Mesenchymal stem cell (in vitro differentiated cells and primary cell): ENCODE measurements at regions not wholly inside any gene's neighbourhood (a gene's known extent, or its start where the extent isn't known, plus 50 kb on each side); places are given as distances from the start of the nearest gene placed in this dataset.

Experiments used
- DNase-seq: peaks from one replicate; pipeline ENCODE4 v3.0.0-alpha.2; 2013
- H2AFZ ChIP-seq: one replicate; pipeline ENCODE4 v1.6.1; 2013; ENCODE audit warnings: low read depth, mild to moderate bottlenecking, control low read depth, inconsistent platforms, low read length, moderate library complexity
- H2AK5ac ChIP-seq: 2 replicates; pipeline ENCODE4 v1.6.1; 2013; ENCODE audit warnings: low read length, moderate library complexity, mild to moderate bottlenecking, inconsistent platforms; ENCODE audit not compliant: severe bottlenecking
- H2BK120ac ChIP-seq: one replicate; pipeline ENCODE4 v1.6.1; 2013; ENCODE audit warnings: low read depth, mild to moderate bottlenecking, inconsistent platforms, low read length, moderate library complexity
- H2BK12ac ChIP-seq, 2 experiments: one replicate each; pipeline ENCODE4 v1.6.1; 2013; ENCODE audit warnings: inconsistent platforms in 2 of 2, low read length in 2 of 2, mild to moderate bottlenecking in 2 of 2, moderate library complexity in 2 of 2, control low read depth in 1 of 2
- H2BK15ac ChIP-seq: one replicate; pipeline ENCODE4 v1.6.1; 2013; ENCODE audit warnings: mild to moderate bottlenecking, low read depth, inconsistent platforms; ENCODE audit not compliant: poor library complexity, severe bottlenecking
- H2BK5ac ChIP-seq: 2 replicates; pipeline ENCODE4 v1.6.1; 2013; ENCODE audit warnings: low read depth, mild to moderate bottlenecking, low read length, control low read depth, inconsistent platforms; ENCODE audit not compliant: poor library complexity, severe bottlenecking
- H3K14ac ChIP-seq, 2 experiments: one replicate each; pipeline ENCODE4 v1.6.1; 2013; ENCODE audit warnings: inconsistent platforms in 2 of 2, low read length in 2 of 2, control low read depth in 1 of 2, mild to moderate bottlenecking in 1 of 2, moderate library complexity in 1 of 2
- H3K18ac ChIP-seq, 2 experiments: one replicate each; pipeline ENCODE4 v1.6.1; 2013; ENCODE audit warnings: inconsistent platforms in 2 of 2, low read length in 2 of 2, control low read depth in 1 of 2, low read depth in 1 of 2, mild to moderate bottlenecking in 1 of 2
- H3K23ac ChIP-seq, 2 experiments: one replicate each; pipeline ENCODE4 v1.6.1; 2013; ENCODE audit warnings: inconsistent platforms in 2 of 2, low read length in 2 of 2, mild to moderate bottlenecking in 2 of 2, moderate library complexity in 2 of 2, control low read depth in 1 of 2
- H3K27ac ChIP-seq: 2 replicates; pipeline ENCODE4 v1.5.1; 2013; ENCODE audit warnings: mild to moderate bottlenecking, moderate library complexity, low read length, control low read depth, inconsistent platforms; ENCODE audit not compliant: poor library complexity, severe bottlenecking
- H3K27me3 ChIP-seq, 2 experiments: 2 replicates each; pipeline versions ENCODE4 v1.6.1 to v1.7.0; 2013; ENCODE audit warnings: low read length in 2 of 2, mild to moderate bottlenecking in 2 of 2, moderate library complexity in 2 of 2, control low read depth in 1 of 2, inconsistent platforms in 1 of 2; ENCODE audit not compliant: control insufficient read depth in 1 of 2, insufficient read depth in 1 of 2
- H3K36me3 ChIP-seq, 2 experiments: 2 replicates each; pipeline versions ENCODE4 v1.6.1 to v1.7.0; 2013; ENCODE audit warnings: low read length in 2 of 2, control low read depth in 1 of 2, inconsistent platforms in 1 of 2, low read depth in 1 of 2, mild to moderate bottlenecking in 1 of 2; ENCODE audit not compliant: insufficient read depth in 2 of 2, control insufficient read depth in 1 of 2
- H3K4ac ChIP-seq, 2 experiments: one replicate each; pipeline ENCODE4 v1.6.1; 2013; ENCODE audit warnings: inconsistent platforms in 2 of 2, low read length in 2 of 2, mild to moderate bottlenecking in 2 of 2, moderate library complexity in 2 of 2, control low read depth in 1 of 2, low read depth in 1 of 2
- H3K4me1 ChIP-seq: 2 replicates; pipeline ENCODE4 v1.6.1; 2013; ENCODE audit warnings: low read depth, low read length, control low read depth; ENCODE audit not compliant: control insufficient read depth, insufficient read depth
- H3K4me2 ChIP-seq: 2 replicates; pipeline ENCODE4 v1.6.1; 2013; ENCODE audit warnings: low read length, mild to moderate bottlenecking, inconsistent platforms; ENCODE audit not compliant: poor library complexity, severe bottlenecking
- H3K4me3 ChIP-seq, 2 experiments: 2 replicates each; pipeline versions ENCODE4 v1.5.1 to v1.7.0; 2013; ENCODE audit warnings: low read length in 2 of 2, mild to moderate bottlenecking in 2 of 2, control low read depth in 1 of 2, low read depth in 1 of 2; ENCODE audit not compliant: insufficient read depth in 1 of 2
- H3K79me1 ChIP-seq: replicated peaks from 2 replicates; pipeline ENCODE4 v1.6.1; 2013; ENCODE audit warnings: mild to moderate bottlenecking, control low read depth, low read length, inconsistent platforms; ENCODE audit not compliant: poor library complexity, severe bottlenecking
- H3K9ac ChIP-seq: 2 replicates; pipeline ENCODE4 v1.7.0; 2013; ENCODE audit warnings: mild to moderate bottlenecking, low read length, moderate library complexity
- H3K9me3 ChIP-seq: 2 replicates; pipeline ENCODE4 v1.7.0; 2013; ENCODE audit warnings: mild to moderate bottlenecking, low read length; ENCODE audit not compliant: control insufficient read depth
- H4K8ac ChIP-seq: one replicate; pipeline ENCODE4 v1.6.1; 2013; ENCODE audit warnings: inconsistent platforms, mild to moderate bottlenecking, low read length, moderate library complexity
- H4K91ac ChIP-seq: one replicate; pipeline ENCODE4 v1.6.1; 2013; ENCODE audit warnings: mild to moderate bottlenecking, low read length, inconsistent platforms
- WGBS: methylation state at CpG from one replicate; pipeline ENCODE4 v1.1.7; 2013; ENCODE audit warnings: mixed read lengths; 5-methylcytosine and 5-hydroxymethylcytosine counted together

GRCh38 chr21:35681946-35682345 lies 378.4 kb downstream of the SETD4 start:
- H3K36me3 ChIP-seq, result no peaks in the 10 kb centered on the region

GRCh38 chr21:35679076-35679475 lies 381.2 kb downstream of the SETD4 start:
- Histone ChIP-seq H3K27me3 (peaks cover 0 to 12% of the 10 kb centered on the region in 2 experiments), H3K4me3 (no peak overlapping the region), H2BK120ac (no peak overlapping the region), H2BK15ac (no peak overlapping the region), H2BK5ac (no peak overlapping the region), H3K9ac (no peak overlapping the region), H2AFZ (no peak overlapping the region), H2AK5ac (no peak overlapping the region), H3K27ac (no peak overlapping the region), H3K79me1 (no peaks in the 10 kb centered on the region), H4K8ac (no peak overlapping the region), H2BK12ac (no peak overlapping the region), H3K4me2 (no peak overlapping the region), H3K4me1 (no peaks in the 10 kb centered on the region), H4K91ac (no peak overlapping the region), H3K36me3 (no peaks in the 10 kb centered on the region), H3K4ac (no peak overlapping the region), H3K9me3 (no peaks in the 10 kb centered on the region), H3K23ac (no peak overlapping the region), H3K14ac (no peak overlapping the region), H3K18ac (no peak overlapping the region)
- no peak for DNase-seq
- WGBS, result 100% methylated on average over 1 of the region's 2 CpGs

More at GRCh38 chr21:35681946-35682345, 378.4 kb downstream of the SETD4 start:
- Histone ChIP-seq H3K4me1 (no peaks in the 10 kb centered on the region), H3K4ac (no peak overlapping the region), H3K27me3 (peaks cover 0 to 17% of the 10 kb centered on the region in 2 experiments), H3K27ac (no peak overlapping the region), H2AK5ac (no peak overlapping the region), H3K14ac (no peak overlapping the region), H3K9ac (no peak overlapping the region), H4K91ac (no peak overlapping the region), H3K4me3 (no peak overlapping the region), H4K8ac (no peak overlapping the region), H3K9me3 (no peaks in the 10 kb centered on the region), H2BK120ac (no peak overlapping the region), H2BK5ac (no peak overlapping the region), H2BK15ac (no peak overlapping the region), H3K23ac (no peak overlapping the region), H3K18ac (no peak overlapping the region), H2BK12ac (no peak overlapping the region), H3K4me2 (no peak overlapping the region), H3K79me1 (no peaks in the 10 kb centered on the region), H2AFZ (no peak overlapping the region)
- 89% methylated on average over 5 of the region's 7 CpGs for WGBS
- DNase-seq, result no peak

GRCh38 chr21:35678393-35678792 lies 381.9 kb downstream of the SETD4 start:
- H4K91ac ChIP-seq, result no peak overlapping the region
- no peak overlapping the region for H3K18ac ChIP-seq
- H2BK120ac ChIP-seq, result no peak overlapping the region
- H2BK15ac ChIP-seq, result no peak overlapping the region
- no peak overlapping the region for H3K4me3 ChIP-seq
- H3K27ac ChIP-seq, result no peak overlapping the region
- no peak overlapping the region for H2BK5ac ChIP-seq
- H3K27me3 ChIP-seq, result peaks cover 0 to 12% of the 10 kb centered on the region in 2 experiments
- H2BK12ac ChIP-seq, result no peak overlapping the region
- no peak overlapping the region for H2AK5ac ChIP-seq
- no peak overlapping the region for H3K9ac ChIP-seq
- no peak overlapping the region for H3K4ac ChIP-seq
- no peaks in the 10 kb centered on the region for H3K9me3 ChIP-seq
- no peaks in the 10 kb centered on the region for H3K79me1 ChIP-seq
- DNase-seq, result no peak
- H4K8ac ChIP-seq, result no peak overlapping the region
- no peaks in the 10 kb centered on the region for H3K36me3 ChIP-seq
- no peak overlapping the region for H2AFZ ChIP-seq
- no peak overlapping the region for H3K4me2 ChIP-seq
- no peak overlapping the region for H3K23ac ChIP-seq
- no peak overlapping the region for H3K14ac ChIP-seq
- H3K4me1 ChIP-seq, result no peaks in the 10 kb centered on the region
- 65% methylated on average over 1 of the region's 1 CpG for WGBS

GRCh38 chr21:35677298-35677841 lies 383.0 kb downstream of the SETD4 start:
- Histone ChIP-seq H3K27me3 (peaks cover 0 to 8% of the 10 kb centered on the region in 2 experiments), H3K18ac (no peak overlapping the region), H3K4me2 (no peak overlapping the region), H3K4ac (no peak overlapping the region), H3K9ac (no peak overlapping the region), H3K4me3 (no peak overlapping the region), H3K36me3 (no peaks in the 10 kb centered on the region), H3K27ac (no peak overlapping the region), H3K79me1 (no peaks in the 10 kb centered on the region), H3K23ac (no peak overlapping the region), H2AFZ (no peak overlapping the region), H2BK15ac (no peak overlapping the region), H2AK5ac (no peak overlapping the region), H3K9me3 (no peaks in the 10 kb centered on the region), H2BK120ac (no peak overlapping the region), H2BK5ac (no peak overlapping the region), H4K8ac (no peak overlapping the region), H4K91ac (no peak overlapping the region), H3K14ac (peak overlapping the region in 1 of 2 experiments; percentile 7), H2BK12ac (no peak overlapping the region), H3K4me1 (no peaks in the 10 kb centered on the region)
- no peak for DNase-seq
- whole genome bisulfite sequencing, result 92% methylated on average over 3 of the region's 3 CpGs
